Muscle of arm (tissue), 1 donor: ENCODE measurements at regions not wholly inside any gene's neighbourhood (a gene's known extent, or its start where the extent isn't known, plus 50 kb on each side); places are given as distances from the start of the nearest gene placed in this dataset.

Experiments
- DNase-seq: peaks from one replicate; pipeline ENCODE4 v3.0.0-alpha.2; 2013

DNA sequence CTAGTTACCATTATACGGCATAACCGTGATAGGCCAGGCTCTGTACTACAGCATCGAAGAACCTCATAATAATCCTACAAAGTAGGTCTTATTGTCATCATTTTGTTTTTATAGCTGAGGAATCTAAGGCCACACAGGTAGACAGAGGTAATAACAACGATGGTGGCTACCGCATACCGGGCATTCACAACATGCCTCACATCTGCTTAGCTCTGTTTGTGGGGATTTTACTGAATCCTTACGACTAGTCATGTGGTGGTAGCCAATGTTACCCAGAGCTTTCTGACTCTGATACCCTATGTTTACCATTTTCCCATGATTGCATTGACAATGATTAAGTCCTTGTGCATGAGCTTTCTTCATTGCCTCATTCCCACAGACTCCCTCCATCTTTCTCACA is 269.4 kb downstream of the TCF7L2 start:
- no peak for DNase-seq

GRCh38 chr10:113221756-113222168 is 271.7 kb downstream of the TCF7L2 start:
- DNase-seq = no peak

GRCh38 chr10:113222207-113222606 is 272.2 kb downstream of the TCF7L2 start:
- no peak for DNase-seq

DNA sequence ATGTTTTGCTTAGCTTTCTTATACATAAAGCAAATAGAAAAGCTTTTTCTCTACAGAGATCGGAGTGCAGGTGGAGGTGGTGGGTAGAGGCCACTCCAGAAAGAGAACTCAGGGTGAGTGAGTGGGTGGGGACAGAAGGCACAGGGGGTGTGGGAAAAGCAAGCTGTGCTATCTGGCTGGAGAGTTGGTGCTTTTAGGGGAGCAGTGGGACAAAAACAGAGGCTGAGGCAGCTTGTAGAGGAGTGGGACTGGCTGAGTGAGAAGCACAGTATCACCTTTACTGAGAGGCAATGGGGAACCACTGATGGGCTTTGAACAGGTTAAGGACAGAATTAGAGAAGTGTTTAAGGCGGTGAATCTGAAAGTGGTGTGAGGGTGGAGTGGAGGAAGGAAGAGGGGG is 275.3 kb downstream of the TCF7L2 start:
- DNase-seq = no peak

DNA sequence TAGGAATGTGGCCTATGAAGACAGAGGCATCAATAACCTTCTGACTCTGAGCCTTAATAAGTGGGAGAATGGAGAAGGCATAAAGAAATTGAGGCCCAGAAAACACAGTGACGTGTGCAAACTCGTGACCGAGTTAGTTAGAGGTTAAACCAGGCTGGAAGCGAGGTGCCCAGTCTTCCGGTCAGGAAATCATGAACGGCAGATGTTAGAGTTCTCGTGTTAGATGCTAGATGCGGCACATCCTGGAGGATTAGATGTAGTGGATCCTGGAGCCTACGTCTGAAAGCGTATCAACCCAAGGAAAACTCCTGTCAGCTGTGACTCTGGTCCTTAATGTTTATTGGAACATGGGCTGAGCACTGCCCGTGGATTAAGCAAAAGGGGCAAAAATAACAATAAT is 275.9 kb downstream of the TCF7L2 start:
- no peak for DNase-seq

DNA sequence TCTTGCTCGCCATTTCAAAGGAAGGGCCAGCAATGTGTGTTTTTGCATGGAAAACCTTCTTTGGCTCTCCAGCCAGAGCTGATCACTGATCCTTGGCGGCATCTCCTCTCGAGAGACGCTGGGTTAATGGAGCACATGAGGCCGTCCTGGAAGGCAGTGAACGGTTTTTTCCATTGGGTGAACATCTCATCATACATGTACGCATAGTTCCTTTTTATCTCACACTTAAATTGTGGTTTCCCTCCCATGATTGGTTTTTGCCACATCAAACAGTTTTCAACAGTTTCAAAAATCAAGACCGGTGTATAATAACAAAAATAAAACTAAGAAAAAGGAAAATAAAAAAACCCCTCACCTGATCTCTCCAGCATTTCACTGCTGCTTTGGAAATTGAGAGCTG is 276.4 kb downstream of the TCF7L2 start:
- DNase-seq = peak; percentile 63

DNA sequence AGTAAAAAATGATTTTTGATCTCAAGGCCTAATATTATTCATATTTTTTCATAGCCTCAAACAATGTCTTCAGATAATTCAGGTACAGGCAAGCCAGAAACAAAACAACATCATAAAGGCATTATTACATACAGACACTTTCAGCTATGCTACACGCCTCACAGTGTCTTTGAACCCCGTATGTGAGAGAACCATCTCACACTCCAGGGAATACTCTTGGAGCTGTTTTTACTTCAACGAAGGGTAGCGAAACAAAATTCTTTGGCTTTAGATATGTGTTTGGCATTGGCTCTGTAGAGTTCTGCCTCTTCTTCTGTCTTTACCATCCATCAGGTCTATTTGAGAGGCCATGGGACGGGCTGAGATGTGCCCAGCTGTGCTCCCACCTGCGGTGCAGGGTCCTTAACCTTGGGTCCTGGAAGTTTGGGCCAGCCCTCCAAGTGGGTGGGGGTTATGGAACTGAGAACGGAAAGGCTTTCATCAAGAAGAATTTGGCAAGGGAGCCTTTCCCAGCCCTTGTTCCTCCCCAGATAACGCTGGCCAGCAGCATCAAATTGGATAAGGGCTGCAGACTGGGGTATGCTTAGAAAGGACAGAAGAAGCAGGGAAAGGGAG is 276.9 kb downstream of the TCF7L2 start:
- DNase-seq = no peak

GRCh38 chr10:113228530-113228929 is 278.5 kb downstream of the TCF7L2 start:
- DNase-seq = no peak

DNA sequence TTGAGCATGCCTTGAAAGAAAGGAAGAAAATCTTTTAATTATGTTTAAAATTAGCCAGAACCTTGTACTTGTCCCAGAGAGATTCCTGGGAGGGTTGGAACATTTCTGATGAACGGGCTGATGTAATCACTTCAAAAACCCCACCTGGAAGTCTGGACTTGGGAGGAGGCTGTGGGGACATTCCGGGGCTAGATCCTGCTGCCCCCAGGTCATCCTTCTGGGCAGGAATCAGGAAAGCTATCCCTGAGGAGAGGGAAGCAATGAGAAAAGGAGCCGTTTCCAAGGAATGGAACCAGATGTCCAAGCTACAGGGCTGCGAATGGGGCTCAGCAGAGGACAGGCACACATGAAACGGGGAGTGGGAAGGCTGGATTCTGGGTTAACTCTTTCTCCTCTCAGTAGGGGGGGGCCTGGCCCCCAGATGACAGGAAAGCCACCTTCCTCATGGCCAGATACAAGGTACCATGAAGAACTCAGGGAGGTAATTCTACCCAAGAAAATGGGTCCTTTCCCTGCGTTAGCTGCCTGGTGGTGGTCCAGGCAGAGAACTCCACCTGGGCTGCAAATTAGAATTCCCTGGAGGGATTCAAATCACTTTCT is 280.1 kb downstream of the TCF7L2 start:
- peak; percentile 88 for DNase-seq

- no peak for DNase-seq
These were observed 283.0 kb downstream of the TCF7L2 start for GRCh38 chr10:113232928-113233511.

GRCh38 chr10:113234481-113234880 is 284.4 kb downstream of the TCF7L2 start:
- no peak for DNase-seq

DNA sequence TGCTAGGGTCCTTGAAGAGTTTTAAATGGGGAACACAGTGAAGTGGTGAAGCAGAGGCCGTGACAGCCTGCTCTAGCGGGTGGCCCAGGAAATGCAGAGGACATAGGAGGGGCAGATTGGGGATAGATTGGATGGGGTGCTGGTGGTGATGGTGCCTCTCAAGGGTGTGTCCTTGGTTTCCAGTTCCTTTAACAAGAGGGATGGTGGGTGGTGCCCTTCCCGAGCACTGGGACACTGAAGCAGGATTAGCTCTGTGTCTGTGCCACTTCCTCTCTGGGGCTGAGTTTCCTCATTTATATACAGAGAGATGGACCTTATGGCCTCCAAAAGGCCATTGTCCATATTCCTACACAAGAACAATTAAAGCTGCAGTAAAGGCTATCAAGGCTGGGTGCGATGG is 285.5 kb downstream of the TCF7L2 start:
- DNase-seq = no peak

DNA sequence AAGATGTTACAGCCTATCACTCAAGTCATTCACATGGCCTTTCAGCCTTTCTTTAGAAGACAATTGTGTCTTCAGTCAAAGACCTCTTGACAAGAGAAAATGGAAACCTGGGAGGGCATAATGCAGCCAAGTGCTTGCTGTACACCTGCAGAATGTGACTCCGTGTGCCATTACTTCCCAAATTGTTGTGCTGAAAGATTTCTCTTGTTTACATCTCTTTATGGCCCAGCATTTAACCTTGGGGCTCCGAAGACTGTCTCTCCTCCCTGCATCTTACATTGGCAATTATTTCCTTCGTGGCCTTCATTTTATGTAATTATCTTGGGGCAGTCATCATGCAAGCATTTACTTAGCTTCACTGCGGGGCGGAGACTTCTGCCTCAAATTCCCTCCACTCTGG is 287.0 kb downstream of the TCF7L2 start:
- DNase-seq = no peak

- no peak for DNase-seq
These were observed 289.7 kb downstream of the TCF7L2 start for GRCh38 chr10:113239566-113240350.

DNA sequence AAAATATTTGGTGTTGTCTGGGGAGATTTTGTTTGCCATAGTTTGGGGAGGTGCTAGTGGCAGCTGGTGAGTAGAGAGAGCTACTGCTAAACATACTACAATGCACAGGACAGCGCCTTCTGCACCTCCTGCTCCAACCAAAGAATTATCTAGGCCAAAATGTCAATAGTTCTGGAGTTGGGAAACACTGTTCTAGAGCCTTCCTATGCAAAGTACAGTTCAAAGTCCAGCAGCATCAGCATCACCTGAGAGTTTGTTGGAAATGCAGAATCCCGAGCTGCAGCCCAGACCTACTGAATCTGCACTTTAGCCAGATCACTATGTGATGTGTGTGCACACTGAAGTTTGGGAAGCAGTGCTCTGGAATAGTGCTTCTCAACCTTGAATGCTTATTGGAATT is 290.7 kb downstream of the TCF7L2 start:
- DNase-seq = no peak

DNA sequence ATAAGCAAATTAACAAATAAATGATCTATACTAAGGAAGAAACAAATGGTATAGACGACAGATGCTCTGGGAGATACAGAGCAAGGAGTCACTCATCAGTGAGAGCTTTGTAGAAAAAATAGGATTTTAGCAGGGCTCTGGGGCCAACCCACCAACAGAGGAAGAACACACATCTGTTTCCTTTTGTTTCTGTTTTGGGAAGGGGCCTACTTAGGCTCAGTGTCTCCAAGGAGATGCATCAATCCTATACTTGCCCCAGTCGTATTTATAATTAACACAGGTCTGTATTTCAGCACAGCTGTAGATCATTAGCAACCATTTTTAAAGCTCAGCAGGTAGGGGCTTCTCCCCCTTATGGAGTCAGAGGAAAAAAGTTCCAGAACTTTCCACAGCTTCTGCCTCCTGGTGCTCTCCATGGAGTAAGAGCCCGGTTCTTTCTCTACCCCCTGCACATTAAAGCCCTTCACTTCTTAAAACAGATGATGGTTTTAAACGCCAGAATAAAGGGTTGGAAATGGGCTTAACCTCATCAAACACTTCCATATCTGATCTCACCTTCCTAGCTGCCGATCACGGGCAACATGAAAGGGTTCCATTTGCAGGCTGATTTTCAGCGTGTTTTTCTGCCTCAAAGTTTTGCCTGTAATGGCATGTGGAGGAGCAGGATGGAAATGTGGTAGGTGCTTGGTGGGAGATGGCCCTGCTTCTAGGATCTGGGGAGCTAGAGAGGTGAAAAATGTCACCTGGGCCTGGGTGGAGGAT is 291.7 kb downstream of the TCF7L2 start:
- DNase-seq = no peak

GRCh38 chr10:113243311-113243710 is 293.3 kb downstream of the TCF7L2 start:
- no peak for DNase-seq

DNA sequence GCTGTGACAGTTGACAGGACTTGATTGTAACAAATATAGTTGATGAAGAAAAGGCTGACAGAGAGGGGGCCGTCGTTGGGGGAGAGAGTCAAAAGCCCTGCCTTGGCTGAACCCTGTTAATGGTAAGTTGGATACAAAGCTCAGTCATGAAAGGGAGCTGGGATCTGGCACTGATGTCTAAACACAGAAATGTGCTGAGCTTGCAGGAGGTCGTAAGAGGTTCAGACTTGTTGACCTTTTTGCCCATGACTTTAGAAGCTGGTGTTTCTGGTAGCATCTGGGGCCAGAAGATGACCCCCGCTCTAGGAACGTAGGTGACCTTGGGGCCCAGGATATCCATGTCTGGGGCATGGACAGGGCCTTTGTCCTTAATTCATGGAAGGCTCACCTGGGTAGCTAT is 294.7 kb downstream of the TCF7L2 start:
- DNase-seq = no peak

- DNase-seq = no peak
These were observed 295.2 kb downstream of the TCF7L2 start for GRCh38 chr10:113245286-113245685.

GRCh38 chr10:113247050-113247449 is 297.0 kb downstream of the TCF7L2 start:
- no peak for DNase-seq

DNA sequence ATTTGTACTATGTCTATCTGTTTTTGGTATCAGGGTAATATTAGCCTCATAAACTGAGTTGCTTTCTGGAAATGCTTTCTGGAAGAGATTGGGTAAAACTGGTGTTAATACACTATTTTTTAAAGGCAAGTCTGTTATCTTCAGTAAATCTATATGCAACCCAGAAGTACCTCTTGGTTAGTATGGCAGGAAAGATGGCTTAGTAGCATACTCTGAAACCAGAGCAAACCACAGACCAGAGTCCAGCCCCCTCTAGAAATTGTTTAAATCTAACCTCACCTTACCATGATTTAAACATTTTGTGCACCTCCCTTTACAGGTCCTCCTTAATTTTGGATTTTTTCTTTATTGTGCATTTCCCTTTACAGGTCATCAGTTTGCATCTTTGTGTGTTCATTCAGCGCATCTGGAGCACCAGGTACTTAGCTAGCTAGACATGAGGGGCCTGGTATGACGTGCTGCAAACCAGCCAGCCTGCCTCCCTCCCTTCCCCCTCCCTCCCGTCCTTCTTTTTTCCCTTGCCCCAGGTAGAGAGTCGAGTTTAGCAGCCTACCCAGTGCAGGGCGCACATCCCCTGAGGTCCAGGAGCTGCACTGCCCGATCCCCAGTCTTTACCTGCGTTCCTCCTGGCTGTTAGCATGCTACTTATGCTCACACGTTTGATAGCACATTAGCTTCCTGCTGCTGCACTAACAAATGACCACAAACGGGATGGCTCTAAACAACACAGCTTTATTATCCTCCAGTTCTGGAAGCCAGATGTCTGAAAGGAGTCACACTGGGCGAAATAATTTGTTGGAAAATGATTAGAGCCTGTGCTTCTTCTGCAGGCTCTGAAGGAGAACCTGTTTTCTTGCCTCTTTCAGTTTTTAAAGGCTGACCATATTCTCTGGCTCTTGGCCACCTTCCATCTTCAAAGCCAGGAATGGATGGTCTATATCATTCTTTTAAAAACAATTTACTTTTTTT is 299.9 kb upstream of the HABP2 start:
- no peak for DNase-seq
